ENCODE measurements at regions not wholly inside any gene's neighbourhood (a gene's known extent, or its start where the extent isn't known, plus 50 kb on each side); places are given as distances from the start of the nearest gene placed in this dataset.

DNA sequence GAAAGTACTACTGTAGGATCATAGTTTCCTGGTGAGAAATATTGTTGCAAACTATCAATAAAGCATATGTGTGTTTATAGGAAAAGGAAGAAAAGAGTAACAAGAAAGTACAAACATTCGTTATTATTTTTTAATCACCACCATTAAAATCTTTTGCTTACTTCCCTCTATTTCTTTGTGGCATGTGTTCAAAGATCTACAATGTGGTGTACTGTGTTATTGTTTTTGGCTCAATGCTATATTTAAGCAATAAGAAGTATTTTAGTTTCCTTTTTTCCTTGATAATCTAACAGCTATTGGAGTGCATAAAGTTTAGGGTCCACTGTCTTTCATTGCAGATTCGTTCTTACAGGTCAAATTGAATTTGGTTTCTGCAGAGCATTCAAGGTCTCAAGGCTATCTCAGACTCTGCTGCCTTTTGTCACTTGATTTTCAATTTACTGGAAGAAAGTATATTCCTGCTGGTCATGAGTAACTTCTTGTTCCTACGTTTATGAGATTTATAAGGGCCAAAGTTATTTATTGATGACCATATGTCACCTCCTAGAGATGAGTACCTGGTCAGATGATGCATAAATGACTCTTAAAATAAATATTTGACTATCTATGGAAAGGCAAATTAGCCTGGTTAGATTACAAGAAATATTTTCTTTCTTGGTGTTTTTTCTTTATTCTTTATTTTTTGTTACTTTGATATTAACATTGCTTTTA lies 323.0 kb downstream of the TMEM167A start:
- no peak overlapping the region for H3K27ac ChIP-seq (ENCODE audit: low read length)
- H3F3A ChIP-seq (ENCODE audit: insufficient read depth, low read length): no peaks in the 10 kb centered on the region
- no peak overlapping the region for H2AFZ ChIP-seq (ENCODE audit: low read length)
- no peaks in the 10 kb centered on the region for H3K79me2 ChIP-seq (ENCODE audit: low read length)
- no peaks in the 10 kb centered on the region for H4K20me1 ChIP-seq (ENCODE audit: insufficient read depth, low read length)
- DNase-seq: no peak
- no peak overlapping the region for H3K9ac ChIP-seq (ENCODE audit: low read length)
- no peak overlapping the region for H3K4me3 ChIP-seq (ENCODE audit: low read length)
- no peaks in the 10 kb centered on the region for H3K9me3 ChIP-seq (replicated peaks; ENCODE audit: insufficient read depth, low read length)
- no peaks in the 10 kb centered on the region for H3K36me3 ChIP-seq (replicated peaks; ENCODE audit: insufficient read depth, low read length)
- no peaks in the 10 kb centered on the region for H3K27me3 ChIP-seq (replicated peaks; ENCODE audit: insufficient read depth, low read length)
- no peaks in the 10 kb centered on the region for H3K9me2 ChIP-seq (replicated peaks; ENCODE audit: insufficient read depth, low read length)
- no peak overlapping the region for H3K4me2 ChIP-seq (ENCODE audit: low read depth, low read length)
- H3K4me1 ChIP-seq (ENCODE audit: low read length): peaks cover 8% of the 10 kb centered on the region; the same call in 1 of the 2 replicates
- TF ChIP-seq, protein P1, sequence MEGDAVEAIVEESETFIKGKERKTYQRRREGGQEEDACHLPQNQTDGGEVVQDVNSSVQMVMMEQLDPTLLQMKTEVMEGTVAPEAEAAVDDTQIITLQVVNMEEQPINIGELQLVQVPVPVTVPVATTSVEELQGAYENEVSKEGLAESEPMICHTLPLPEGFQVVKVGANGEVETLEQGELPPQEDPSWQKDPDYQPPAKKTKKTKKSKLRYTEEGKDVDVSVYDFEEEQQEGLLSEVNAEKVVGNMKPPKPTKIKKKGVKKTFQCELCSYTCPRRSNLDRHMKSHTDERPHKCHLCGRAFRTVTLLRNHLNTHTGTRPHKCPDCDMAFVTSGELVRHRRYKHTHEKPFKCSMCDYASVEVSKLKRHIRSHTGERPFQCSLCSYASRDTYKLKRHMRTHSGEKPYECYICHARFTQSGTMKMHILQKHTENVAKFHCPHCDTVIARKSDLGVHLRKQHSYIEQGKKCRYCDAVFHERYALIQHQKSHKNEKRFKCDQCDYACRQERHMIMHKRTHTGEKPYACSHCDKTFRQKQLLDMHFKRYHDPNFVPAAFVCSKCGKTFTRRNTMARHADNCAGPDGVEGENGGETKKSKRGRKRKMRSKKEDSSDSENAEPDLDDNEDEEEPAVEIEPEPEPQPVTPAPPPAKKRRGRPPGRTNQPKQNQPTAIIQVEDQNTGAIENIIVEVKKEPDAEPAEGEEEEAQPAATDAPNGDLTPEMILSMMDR (IDR thresholded peaks at IDR 0.05; ENCODE audit: low read length): no peak
- TF ChIP-seq EZH2 (optimal IDR thresholded peaks at IDR 0.05; ENCODE audit: low read depth, low read length): no peak
- no peak for TF ChIP-seq EZH2phosphoT487 (IDR thresholded peaks at IDR 0.05; ENCODE audit: low read length)

DNA sequence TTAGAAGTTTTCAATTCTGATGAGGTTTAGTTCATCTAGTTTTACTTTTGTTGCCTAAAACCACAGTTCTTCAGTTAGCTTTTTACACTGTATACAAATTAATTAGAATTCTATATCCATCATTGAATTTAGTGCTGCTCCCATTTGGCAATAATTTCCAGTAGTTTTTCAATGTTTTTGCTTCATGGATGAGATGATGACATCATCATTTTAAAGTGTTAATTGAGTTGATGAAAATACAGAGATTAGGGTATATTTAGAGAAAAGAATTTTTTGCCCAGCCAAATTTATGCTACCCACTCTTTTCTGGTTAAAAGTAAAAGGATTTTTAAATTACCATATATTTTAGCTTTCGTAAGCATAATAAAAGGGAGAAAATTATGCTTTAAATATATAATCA lies 323.8 kb downstream of the TMEM167A start:
- Histone ChIP-seq H4K20me1 (ENCODE audit: insufficient read depth, low read length) (no peaks in the 10 kb centered on the region), H3K27ac (ENCODE audit: low read length) (no peak overlapping the region), H3K79me2 (ENCODE audit: low read length) (no peaks in the 10 kb centered on the region), H3F3A (ENCODE audit: insufficient read depth, low read length) (no peaks in the 10 kb centered on the region), H3K36me3 (replicated peaks; ENCODE audit: insufficient read depth, low read length) (no peaks in the 10 kb centered on the region), H2AFZ (ENCODE audit: low read length) (no peak overlapping the region), H3K9me2 (replicated peaks; ENCODE audit: insufficient read depth, low read length) (no peaks in the 10 kb centered on the region), H3K4me3 (ENCODE audit: low read length) (no peak overlapping the region), H3K4me1 (ENCODE audit: low read length) (peaks cover 8% of the 10 kb centered on the region; the same call in 1 of the 2 replicates), H3K4me2 (ENCODE audit: low read depth, low read length) (no peak overlapping the region), H3K9me3 (replicated peaks; ENCODE audit: insufficient read depth, low read length) (no peaks in the 10 kb centered on the region), H3K9ac (ENCODE audit: low read length) (no peak overlapping the region), H3K27me3 (replicated peaks; ENCODE audit: insufficient read depth, low read length) (no peaks in the 10 kb centered on the region)
- TF ChIP-seq EZH2 (optimal IDR thresholded peaks at IDR 0.05; ENCODE audit: low read depth, low read length) (no peak), EZH2phosphoT487 (IDR thresholded peaks at IDR 0.05; ENCODE audit: low read length) (no peak)
- DNase-seq: no peak

DNA sequence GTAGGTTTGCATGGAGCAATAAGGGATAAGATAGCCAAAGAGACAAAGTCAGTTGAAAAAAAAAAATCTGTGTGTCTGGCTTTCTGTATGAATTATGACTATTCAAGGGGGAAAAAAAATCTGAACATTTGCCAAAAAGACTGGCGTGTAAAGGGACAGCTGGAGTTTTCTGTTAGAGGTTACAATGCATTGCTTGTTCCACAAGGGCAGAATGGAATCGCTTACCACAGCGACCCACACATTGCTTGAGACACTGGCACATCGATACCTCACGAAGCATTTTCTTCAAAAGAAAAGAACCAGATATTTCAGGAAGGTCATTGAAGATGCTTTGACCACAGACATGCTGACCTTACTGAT lies 327.8 kb downstream of the TMEM167A start:
- H3K4me3 ChIP-seq (ENCODE audit: low read length): no peak overlapping the region
- no peak for DNase-seq
- no peak overlapping the region for H2AFZ ChIP-seq (ENCODE audit: low read length)
- H3K27ac ChIP-seq (ENCODE audit: low read length): no peak overlapping the region
- no peaks in the 10 kb centered on the region for H3K36me3 ChIP-seq (replicated peaks; ENCODE audit: insufficient read depth, low read length)
- H3K79me2 ChIP-seq (ENCODE audit: low read length): no peaks in the 10 kb centered on the region
- no peaks in the 10 kb centered on the region for H3K27me3 ChIP-seq (replicated peaks; ENCODE audit: insufficient read depth, low read length)
- H3K4me1 ChIP-seq (ENCODE audit: low read length): peaks cover 8% of the 10 kb centered on the region; the same call in 1 of the 2 replicates
- H3K9ac ChIP-seq (ENCODE audit: low read length): no peak overlapping the region
- no peak overlapping the region for H3K4me2 ChIP-seq (ENCODE audit: low read depth, low read length)
- TF ChIP-seq EZH2 (optimal IDR thresholded peaks at IDR 0.05; ENCODE audit: low read depth, low read length): no peak
- TF ChIP-seq EZH2phosphoT487 (IDR thresholded peaks at IDR 0.05; ENCODE audit: low read length): no peak
- no peaks in the 10 kb centered on the region for H4K20me1 ChIP-seq (ENCODE audit: insufficient read depth, low read length)
- no peaks in the 10 kb centered on the region for H3K9me2 ChIP-seq (replicated peaks; ENCODE audit: insufficient read depth, low read length)
- no peaks in the 10 kb centered on the region for H3K9me3 ChIP-seq (replicated peaks; ENCODE audit: insufficient read depth, low read length)
- no peaks in the 10 kb centered on the region for H3F3A ChIP-seq (ENCODE audit: insufficient read depth, low read length)

DNA sequence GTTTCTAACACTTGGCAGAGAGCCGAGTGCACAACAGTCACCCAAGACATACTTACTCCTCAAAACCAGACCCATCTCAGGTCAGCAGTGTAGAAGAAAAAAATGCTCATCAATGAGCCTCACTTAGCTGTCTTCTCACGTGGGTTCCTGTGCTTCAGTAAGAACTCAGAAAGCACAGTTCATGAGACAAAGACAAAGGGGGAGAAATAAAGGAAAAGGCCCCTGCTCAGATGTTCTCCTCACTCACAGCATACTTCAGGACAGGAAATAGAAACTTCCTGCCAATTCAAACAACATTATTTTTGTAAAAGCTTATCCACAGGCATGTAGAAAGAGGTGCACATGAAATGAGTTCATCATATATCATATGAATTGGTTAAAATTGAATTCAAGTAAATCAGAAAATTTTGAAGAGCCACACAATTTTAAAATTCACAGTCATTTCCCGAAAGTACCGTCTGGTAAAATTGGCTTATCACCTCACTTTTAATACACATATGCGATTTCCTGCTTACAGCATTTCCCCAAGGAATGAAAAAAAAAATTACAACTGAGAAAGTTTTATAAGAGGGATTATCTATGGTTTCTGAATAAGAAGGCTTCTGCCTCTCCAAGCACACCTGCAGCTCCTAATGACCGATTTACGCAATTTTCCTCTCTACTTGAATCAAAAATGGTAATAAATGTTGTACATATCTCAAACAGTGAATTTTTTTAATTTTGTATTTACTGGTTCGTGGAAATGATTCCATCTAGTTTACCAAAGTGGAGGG lies 328.3 kb downstream of the TMEM167A start:
- H3K4me1 ChIP-seq (ENCODE audit: low read length): peaks cover 8% of the 10 kb centered on the region; the same call in 1 of the 2 replicates
- H3K27me3 ChIP-seq (replicated peaks; ENCODE audit: insufficient read depth, low read length): no peaks in the 10 kb centered on the region

More for the DNA sequence above, 328.3 kb downstream of the TMEM167A start:
- Histone ChIP-seq H4K20me1 (ENCODE audit: insufficient read depth, low read length) (no peaks in the 10 kb centered on the region), H3K9me3 (replicated peaks; ENCODE audit: insufficient read depth, low read length) (no peaks in the 10 kb centered on the region), H3K9ac (ENCODE audit: low read length) (no peak overlapping the region), H3F3A (ENCODE audit: insufficient read depth, low read length) (no peaks in the 10 kb centered on the region), H2AFZ (ENCODE audit: low read length) (no peak overlapping the region), H3K79me2 (ENCODE audit: low read length) (no peaks in the 10 kb centered on the region), H3K4me3 (ENCODE audit: low read length) (no peak overlapping the region), H3K9me2 (replicated peaks; ENCODE audit: insufficient read depth, low read length) (no peaks in the 10 kb centered on the region), H3K27ac (ENCODE audit: low read length) (no peak overlapping the region), H3K36me3 (replicated peaks; ENCODE audit: insufficient read depth, low read length) (no peaks in the 10 kb centered on the region), H3K4me2 (ENCODE audit: low read depth, low read length) (no peak overlapping the region)
- TF ChIP-seq EZH2 (optimal IDR thresholded peaks at IDR 0.05; ENCODE audit: low read depth, low read length) (no peak), EZH2phosphoT487 (IDR thresholded peaks at IDR 0.05; ENCODE audit: low read length) (no peak)
- TF ChIP-seq, protein P1 (IDR thresholded peaks at IDR 0.05; ENCODE audit: low read length): no peak
- no peak for DNase-seq

Data from MM.1S (cell line).